Osteocyte (in vitro differentiated cells): ENCODE measurements at regions not wholly inside any gene's neighbourhood (a gene's known extent, or its start where the extent isn't known, plus 50 kb on each side); places are given as distances from the start of the nearest gene placed in this dataset.

ENCODE experiments used
- DNase-seq: peaks from one replicate; pipeline ENCODE4 v3.0.0; 2021; ENCODE audit warnings: mixed read lengths; ENCODE audit not compliant: unreplicated experiment; ENCODE audit errors: extremely low spot score
- H3K27ac Mint-ChIP-seq: one replicate; pipeline ENCODE4 v1.8.0; 2021; ENCODE audit warnings: mild to moderate bottlenecking, mixed read lengths; ENCODE audit not compliant: unreplicated experiment
- H3K27me3 Mint-ChIP-seq: one replicate; pipeline ENCODE4 v1.8.0; 2021; ENCODE audit warnings: mixed read lengths; ENCODE audit not compliant: unreplicated experiment
- H3K36me3 Mint-ChIP-seq: one replicate; pipeline ENCODE4 v1.8.0; 2021; ENCODE audit warnings: mixed read lengths; ENCODE audit not compliant: unreplicated experiment
- H3K4me1 Mint-ChIP-seq: one replicate; pipeline ENCODE4 v1.8.0; 2021; ENCODE audit warnings: mixed read lengths; ENCODE audit not compliant: unreplicated experiment
- H3K4me3 Mint-ChIP-seq: one replicate; pipeline ENCODE4 v1.8.0; 2021; ENCODE audit warnings: mild to moderate bottlenecking, moderate library complexity, mixed read lengths; ENCODE audit not compliant: unreplicated experiment
- H3K9me3 Mint-ChIP-seq: one replicate; pipeline ENCODE4 v1.8.0; 2021; ENCODE audit warnings: mixed read lengths; ENCODE audit not compliant: unreplicated experiment
- TF ChIP-seq, protein P1 (sequence below): fragments of 200-600 bp; sonication (generic); IDR thresholded peaks from 2 replicates; pipeline ENCODE4 v1.5.0; 2021; ENCODE audit warnings: antibody characterized with exemption, mild to moderate bottlenecking, moderate library complexity

DNA sequence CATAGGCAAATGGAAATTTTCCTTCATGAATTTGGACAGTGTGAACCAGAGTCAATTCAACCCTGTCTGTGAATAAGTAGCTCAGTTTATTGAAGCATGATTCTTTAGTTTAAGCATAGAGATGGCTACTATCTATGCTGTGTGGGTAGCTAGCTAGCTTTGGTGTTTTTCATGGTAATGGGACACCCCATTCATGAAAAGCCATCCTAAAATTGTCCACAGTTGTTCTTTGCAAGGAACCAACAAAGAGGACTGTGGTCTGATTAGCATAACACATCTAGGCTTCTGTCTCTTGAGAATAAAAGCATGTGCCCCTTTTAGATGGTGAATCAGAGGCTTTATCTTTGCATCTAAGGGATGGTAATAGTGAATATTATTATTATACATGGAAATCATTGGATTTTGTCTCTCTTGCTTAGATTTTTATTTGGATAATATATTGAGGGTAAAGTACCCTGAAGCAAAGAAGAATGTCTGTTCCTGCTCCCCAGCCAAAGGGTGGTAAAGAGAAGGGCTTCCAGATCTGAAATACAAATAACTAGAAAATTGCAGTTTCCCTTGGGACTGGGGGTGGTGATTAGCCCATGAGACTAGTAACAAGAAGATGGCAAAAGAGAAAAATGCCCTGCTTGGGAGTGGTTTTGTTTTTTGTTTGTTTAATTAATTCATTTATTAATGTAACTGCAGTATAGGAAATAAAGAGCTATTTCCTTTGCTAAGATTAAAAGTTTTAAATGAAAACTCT, 624.2 kb upstream of the ZNF608 start:
- TF ChIP-seq, protein P1, sequence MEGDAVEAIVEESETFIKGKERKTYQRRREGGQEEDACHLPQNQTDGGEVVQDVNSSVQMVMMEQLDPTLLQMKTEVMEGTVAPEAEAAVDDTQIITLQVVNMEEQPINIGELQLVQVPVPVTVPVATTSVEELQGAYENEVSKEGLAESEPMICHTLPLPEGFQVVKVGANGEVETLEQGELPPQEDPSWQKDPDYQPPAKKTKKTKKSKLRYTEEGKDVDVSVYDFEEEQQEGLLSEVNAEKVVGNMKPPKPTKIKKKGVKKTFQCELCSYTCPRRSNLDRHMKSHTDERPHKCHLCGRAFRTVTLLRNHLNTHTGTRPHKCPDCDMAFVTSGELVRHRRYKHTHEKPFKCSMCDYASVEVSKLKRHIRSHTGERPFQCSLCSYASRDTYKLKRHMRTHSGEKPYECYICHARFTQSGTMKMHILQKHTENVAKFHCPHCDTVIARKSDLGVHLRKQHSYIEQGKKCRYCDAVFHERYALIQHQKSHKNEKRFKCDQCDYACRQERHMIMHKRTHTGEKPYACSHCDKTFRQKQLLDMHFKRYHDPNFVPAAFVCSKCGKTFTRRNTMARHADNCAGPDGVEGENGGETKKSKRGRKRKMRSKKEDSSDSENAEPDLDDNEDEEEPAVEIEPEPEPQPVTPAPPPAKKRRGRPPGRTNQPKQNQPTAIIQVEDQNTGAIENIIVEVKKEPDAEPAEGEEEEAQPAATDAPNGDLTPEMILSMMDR, result no peak
- DNase-seq, result no peak
- Mint-ChIP-seq H3K27me3 (no peaks in the 10 kb centered on the region), H3K36me3 (no peaks in the 10 kb centered on the region), H3K9me3 (peaks cover 4% of the 10 kb centered on the region), H3K4me1 (peaks cover 25% of the 10 kb centered on the region), H3K27ac (no peak overlapping the region), H3K4me3 (no peak overlapping the region)

DNA sequence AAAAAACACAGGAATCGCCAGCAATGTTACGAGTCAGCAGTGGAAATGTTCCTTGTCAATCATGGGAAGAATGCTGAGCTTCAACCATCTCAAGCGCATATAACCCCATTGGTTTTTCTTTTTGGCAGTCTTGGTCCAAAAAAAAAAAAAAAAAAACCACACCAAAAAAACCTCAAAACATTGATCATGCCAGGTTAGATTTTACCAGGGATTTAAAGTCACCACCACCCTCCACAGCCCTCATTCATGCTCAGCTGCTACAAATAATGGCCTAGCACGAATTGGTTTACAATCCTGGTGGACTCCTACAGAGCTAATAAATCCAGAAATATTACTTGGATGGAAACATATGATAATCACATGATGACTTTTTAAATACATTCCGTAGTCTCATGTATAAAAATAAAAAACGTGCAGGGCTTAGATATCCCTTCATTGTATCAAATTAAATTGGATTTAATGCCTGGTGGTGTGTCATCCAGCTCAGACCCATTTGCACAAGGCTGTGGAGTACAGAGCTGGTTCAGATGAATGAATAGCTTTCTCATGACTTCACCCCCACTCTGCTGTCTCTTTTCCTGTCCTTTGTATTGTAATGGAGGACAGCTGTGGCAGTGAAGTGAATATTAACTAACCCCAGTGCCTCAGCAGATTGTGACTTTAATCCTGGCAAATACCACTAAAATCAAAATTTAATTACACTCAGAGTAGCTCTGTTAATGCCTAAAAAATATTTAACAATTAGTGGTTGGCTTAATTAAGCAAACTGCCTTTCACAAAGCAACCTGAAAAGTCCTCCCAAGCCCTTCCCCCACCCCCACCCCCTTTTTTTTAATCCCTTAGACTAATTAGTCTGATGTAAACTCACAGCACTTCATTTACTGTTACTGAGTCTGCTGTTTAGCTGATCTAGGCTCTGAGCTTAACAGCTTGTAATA, 626.5 kb upstream of the ZNF608 start:
- Mint-ChIP-seq H3K27ac (no peak overlapping the region), H3K4me3 (no peak overlapping the region), H3K9me3 (peaks cover 4% of the 10 kb centered on the region), H3K27me3 (no peaks in the 10 kb centered on the region), H3K36me3 (no peaks in the 10 kb centered on the region), H3K4me1 (peaks cover 30% of the 10 kb centered on the region)
- no peak for DNase-seq
- TF ChIP-seq, protein P1, result no peak

DNA sequence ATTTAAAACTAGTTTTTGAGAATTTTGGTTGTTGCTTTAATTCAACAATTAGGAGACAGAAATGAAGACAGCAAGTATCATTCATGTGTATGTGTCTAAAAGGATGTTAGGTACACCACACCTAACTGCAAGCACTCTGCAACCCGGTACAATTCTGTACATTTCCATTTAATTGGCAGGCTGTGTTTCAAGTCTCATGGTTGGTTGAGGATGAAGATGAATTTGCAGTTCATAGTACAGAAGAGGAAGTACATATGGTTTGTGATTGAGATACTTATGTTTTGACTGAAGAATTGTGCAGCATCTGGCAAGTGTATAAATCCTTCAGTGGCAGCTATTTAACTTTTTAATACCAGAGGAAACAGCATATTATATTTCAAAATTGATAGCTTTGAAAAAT, 628.7 kb upstream of the ZNF608 start:
- no peak for DNase-seq
- peaks cover 32% of the 10 kb centered on the region for H3K4me1 Mint-ChIP-seq
- TF ChIP-seq, protein P1, result no peak
- H3K27ac Mint-ChIP-seq, result no peak overlapping the region
- peaks cover under 1% of the 10 kb centered on the region for H3K9me3 Mint-ChIP-seq
- no peaks in the 10 kb centered on the region for H3K27me3 Mint-ChIP-seq
- H3K36me3 Mint-ChIP-seq, result no peaks in the 10 kb centered on the region
- no peak overlapping the region for H3K4me3 Mint-ChIP-seq

DNA sequence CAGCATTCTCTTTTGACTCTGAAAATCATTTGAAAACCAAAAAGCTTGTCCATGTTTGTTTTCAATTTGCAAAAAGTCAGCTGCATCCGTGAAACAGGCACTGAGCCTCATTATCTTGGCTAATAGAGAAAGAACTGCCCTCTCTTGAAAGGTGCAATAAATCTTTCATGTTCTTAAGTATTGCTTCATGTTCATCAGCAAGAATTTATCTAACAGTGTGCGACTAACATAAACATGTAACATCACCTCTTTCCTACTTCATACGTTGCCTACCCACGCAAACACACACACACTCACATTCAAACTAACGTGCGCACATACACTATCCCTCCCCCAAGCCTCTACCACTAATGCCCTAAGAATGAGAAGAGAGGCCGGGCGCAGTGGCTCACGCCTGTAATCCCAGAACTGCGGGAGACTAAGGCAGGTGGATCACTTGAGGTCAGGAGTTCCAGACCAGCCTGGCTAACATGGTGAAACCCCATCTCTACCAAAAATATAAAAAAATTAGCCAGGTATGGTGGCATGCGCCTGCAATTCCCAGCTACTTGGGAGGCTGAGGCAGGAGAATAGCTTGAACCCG, 629.7 kb upstream of the ZNF608 start:
- peaks cover 25% of the 10 kb centered on the region for H3K4me1 Mint-ChIP-seq
- no peaks in the 10 kb centered on the region for H3K36me3 Mint-ChIP-seq
- H3K27me3 Mint-ChIP-seq, result no peaks in the 10 kb centered on the region
- TF ChIP-seq, protein P1, result no peak
- no peak overlapping the region for H3K27ac Mint-ChIP-seq
- no peak overlapping the region for H3K4me3 Mint-ChIP-seq
- DNase-seq, result no peak
- H3K9me3 Mint-ChIP-seq, result no peaks in the 10 kb centered on the region

DNA sequence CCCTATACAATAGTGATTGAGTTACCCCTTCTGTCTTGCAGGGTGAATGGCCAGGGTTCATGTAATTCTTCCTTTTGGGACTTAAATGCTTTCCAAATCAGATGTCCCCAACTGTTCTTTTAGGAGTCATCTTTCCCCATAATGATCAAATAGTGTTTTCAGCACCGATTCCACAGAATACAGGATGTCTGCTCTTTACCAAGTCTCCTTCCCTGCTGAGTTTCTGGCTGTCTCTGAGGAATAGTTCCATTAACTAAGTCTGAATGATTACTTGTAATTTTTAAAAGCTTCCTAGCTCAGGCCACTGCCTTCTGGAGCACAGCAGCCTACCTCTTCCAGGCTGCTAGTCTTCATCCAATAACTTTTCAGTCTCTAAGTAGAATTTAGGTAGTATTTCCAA, 630.7 kb upstream of the ZNF608 start:
- TF ChIP-seq, protein P1, result no peak
- peaks cover 20% of the 10 kb centered on the region for H3K4me1 Mint-ChIP-seq
- no peaks in the 10 kb centered on the region for H3K9me3 Mint-ChIP-seq
- no peak for DNase-seq
- H3K4me3 Mint-ChIP-seq, result no peak overlapping the region
- no peaks in the 10 kb centered on the region for H3K36me3 Mint-ChIP-seq
- H3K27me3 Mint-ChIP-seq, result no peaks in the 10 kb centered on the region
- H3K27ac Mint-ChIP-seq, result no peak overlapping the region
